BE2C (cell line): ENCODE measurements at regions not wholly inside any gene's neighbourhood (a gene's known extent, or its start where the extent isn't known, plus 50 kb on each side); places are given as distances from the start of the nearest gene placed in this dataset.

ENCODE experiments used
- DNase-seq: peaks from one replicate; pipeline ENCODE4 v3.0.0-alpha.2; 2020
- H3K27me3 ChIP-seq: fragments of 250-450 bp; sonication (Bioruptor Pico); 2 replicates; pipeline ENCODE4 v1.5.1; 2020; ENCODE audit warnings: mild to moderate bottlenecking
- H3K36me3 ChIP-seq: fragments of 250-450 bp; sonication (Bioruptor Pico); 2 replicates; pipeline ENCODE4 v1.5.1; 2020; ENCODE audit warnings: mild to moderate bottlenecking
- H3K4me1 ChIP-seq: fragments of 250-450 bp; sonication (Bioruptor Pico); 2 replicates; pipeline ENCODE4 v1.5.1; 2020
- H3K4me3 ChIP-seq: 2 replicates; pipeline ENCODE4 v1.5.1; 2011; ENCODE audit warnings: low read depth, low read length
- H3K9me3 ChIP-seq: fragments of 250-450 bp; sonication (Bioruptor Pico); 2 replicates; pipeline ENCODE4 v1.5.1; 2020
- TF ChIP-seq, protein P1 (sequence below): IDR thresholded peaks from 2 replicates; pipeline ENCODE4 v1.5.1; 2012; ENCODE audit warnings: mild to moderate bottlenecking, low read depth, low read length

DNA sequence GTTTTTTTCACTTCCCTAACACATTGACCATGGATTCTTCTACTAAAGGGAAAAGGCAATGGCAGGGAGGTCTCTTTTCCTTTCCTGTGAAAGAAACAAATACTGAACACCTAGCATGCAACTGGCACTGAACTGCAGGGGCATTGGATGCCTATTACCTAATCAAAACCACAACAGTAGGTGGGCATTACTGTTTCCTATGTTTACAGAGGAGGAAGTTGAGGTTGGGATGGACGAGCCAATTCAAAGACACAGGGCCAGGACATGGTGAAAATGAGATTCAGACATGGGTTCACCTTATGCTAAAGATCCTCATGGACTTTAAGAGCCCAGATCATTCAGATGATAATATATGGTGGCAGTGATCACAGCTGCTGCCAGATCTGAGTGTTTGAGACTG lies 407.0 kb downstream of the MIAT start:
- H3K27me3 ChIP-seq = no peaks in the 10 kb centered on the region

DNA sequence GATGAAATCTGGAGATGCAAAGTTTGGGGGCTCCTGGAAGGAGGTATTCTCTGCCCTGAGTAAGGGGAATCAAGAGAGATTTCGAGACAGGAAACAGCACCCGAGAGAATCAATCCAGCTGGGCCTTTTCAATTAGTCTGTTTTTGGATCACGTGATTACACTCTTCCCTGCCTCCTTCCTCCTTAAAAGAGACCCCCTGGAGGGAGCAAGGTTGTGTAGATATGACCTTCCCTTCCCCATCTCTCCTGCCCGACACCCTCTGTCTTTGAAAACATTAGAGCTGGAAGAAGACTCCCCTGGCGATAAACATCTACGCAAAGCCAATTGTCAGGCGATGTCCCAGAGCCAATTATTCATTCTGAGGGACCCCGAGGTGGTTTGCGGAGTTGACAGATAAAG lies 407.9 kb downstream of the MIAT start:
- TF ChIP-seq, protein P1, sequence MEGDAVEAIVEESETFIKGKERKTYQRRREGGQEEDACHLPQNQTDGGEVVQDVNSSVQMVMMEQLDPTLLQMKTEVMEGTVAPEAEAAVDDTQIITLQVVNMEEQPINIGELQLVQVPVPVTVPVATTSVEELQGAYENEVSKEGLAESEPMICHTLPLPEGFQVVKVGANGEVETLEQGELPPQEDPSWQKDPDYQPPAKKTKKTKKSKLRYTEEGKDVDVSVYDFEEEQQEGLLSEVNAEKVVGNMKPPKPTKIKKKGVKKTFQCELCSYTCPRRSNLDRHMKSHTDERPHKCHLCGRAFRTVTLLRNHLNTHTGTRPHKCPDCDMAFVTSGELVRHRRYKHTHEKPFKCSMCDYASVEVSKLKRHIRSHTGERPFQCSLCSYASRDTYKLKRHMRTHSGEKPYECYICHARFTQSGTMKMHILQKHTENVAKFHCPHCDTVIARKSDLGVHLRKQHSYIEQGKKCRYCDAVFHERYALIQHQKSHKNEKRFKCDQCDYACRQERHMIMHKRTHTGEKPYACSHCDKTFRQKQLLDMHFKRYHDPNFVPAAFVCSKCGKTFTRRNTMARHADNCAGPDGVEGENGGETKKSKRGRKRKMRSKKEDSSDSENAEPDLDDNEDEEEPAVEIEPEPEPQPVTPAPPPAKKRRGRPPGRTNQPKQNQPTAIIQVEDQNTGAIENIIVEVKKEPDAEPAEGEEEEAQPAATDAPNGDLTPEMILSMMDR = no peak
- Histone ChIP-seq H3K27me3 (no peaks in the 10 kb centered on the region), H3K4me3 (peak overlapping the region; percentile 30), H3K36me3 (no peaks in the 10 kb centered on the region), H3K4me1 (peaks cover 12% of the 10 kb centered on the region), H3K9me3 (no peaks in the 10 kb centered on the region)
- DNase-seq = no peak

More for the DNA sequence above, 407.0 kb downstream of the MIAT start:
- Histone ChIP-seq H3K9me3 (no peaks in the 10 kb centered on the region), H3K4me3 (no peak overlapping the region), H3K4me1 (peaks cover 12% of the 10 kb centered on the region), H3K36me3 (no peaks in the 10 kb centered on the region)
- DNase-seq = no peak
- TF ChIP-seq, protein P1 = no peak

DNA sequence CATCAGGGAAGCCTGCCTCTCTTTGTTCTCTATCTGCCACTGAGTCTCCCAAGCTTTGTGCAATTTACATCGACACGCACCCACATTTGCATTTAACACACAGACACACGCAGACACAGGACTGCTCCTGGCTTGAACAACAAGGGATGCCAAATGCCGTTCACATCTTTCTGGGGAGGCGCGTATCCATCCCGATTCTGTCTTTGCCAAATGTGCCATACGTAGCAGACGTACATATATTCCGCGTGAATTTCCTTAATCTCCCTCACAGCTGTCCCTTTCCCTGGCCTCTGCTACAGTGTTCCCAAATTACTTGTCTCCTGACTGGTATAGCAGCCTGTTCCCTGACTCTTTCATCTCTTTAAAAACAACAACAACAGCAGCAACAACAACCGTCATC lies 409.5 kb downstream of the MIAT start:
- Histone ChIP-seq H3K27me3 (no peaks in the 10 kb centered on the region), H3K4me1 (peaks cover 12% of the 10 kb centered on the region), H3K36me3 (no peaks in the 10 kb centered on the region), H3K4me3 (no peak overlapping the region), H3K9me3 (no peaks in the 10 kb centered on the region)
- DNase-seq = no peak
- TF ChIP-seq, protein P1 = no peak

DNA sequence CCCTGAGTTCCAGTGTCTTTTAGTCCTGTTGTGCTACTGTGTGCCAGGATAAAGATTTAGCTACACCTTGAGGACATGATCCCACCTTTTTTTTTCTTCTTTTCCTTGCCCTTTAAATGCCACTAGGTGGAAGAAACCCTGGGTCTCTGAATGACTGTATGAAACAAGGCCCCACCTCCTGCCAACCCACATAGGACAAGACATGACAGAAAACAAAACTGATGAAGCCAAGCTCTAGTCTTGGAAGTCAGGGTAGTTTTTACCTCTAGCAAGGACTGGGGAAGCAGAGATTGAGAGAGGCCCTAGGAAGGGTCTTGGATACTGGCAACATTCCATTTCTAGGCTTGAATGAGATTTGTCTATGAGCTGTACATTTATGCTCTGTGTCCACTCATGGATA lies 410.7 kb downstream of the MIAT start:
- no peak for DNase-seq
- Histone ChIP-seq H3K36me3 (no peaks in the 10 kb centered on the region), H3K4me3 (no peak overlapping the region), H3K27me3 (no peaks in the 10 kb centered on the region), H3K4me1 (peaks cover 10% of the 10 kb centered on the region), H3K9me3 (no peaks in the 10 kb centered on the region)
- TF ChIP-seq, protein P1 = no peak

DNA sequence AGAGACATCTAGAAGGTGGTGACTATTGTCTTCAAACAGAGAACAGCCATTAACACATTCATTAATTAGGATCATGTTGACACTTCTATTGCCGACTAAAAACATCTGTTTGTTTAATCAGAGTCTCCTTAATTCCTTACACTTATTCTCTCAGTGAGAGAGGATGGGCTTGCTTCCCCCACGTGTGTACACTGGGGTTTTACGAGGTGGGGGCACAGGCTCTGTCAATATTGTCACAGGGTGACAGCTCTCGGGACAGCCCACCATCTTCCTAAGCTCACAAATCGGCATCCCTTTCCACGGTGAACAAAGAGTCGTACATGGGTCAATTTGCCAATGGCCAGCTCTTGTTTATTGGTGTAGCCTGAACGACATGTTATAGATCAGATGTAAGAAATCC lies 413.2 kb downstream of the MIAT start:
- Histone ChIP-seq H3K9me3 (no peaks in the 10 kb centered on the region), H3K4me1 (no peaks in the 10 kb centered on the region), H3K27me3 (no peaks in the 10 kb centered on the region), H3K4me3 (no peak overlapping the region), H3K36me3 (no peaks in the 10 kb centered on the region)
- TF ChIP-seq, protein P1 = no peak
- DNase-seq = no peak

DNA sequence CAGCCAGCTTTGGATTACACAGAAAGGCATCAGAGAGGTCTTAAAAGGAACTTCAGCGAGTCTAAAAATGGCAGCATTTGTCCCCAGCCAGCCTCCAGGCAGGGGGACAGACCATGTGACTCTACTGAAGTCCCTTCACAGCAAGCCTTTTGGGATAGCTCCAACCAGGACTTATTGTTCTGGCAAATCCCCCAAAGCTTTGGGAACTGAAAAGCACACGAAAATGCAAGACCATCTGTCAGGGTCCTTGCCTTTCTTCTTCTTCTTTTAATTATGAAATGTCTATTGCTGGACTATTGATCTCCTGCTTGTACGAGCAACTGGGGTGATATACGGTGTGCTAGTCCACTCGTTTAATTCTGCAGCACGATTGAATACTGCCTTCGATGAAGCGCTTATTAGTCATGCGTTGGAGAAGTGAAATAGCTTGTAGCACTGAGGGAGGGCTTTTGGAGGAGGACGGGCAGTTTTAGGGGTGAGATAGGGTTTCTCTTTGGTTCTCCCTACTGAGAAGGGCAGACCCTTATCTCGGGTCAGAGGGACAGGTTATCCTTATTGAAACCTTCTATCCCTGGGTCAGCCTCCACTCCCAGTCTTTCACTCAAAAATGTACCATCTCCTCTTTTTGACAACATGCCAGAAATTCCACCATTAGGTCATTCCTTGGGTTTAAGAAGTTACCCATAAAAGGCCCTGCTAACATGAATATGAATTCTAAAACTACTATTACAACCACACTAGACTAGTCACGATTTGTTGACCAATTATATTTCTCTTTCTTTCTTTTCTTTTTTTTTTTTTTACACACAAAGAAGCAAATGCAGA lies 416.4 kb downstream of the MIAT start:
- Histone ChIP-seq H3K9me3 (no peaks in the 10 kb centered on the region), H3K4me1 (no peaks in the 10 kb centered on the region), H3K27me3 (no peaks in the 10 kb centered on the region), H3K36me3 (no peaks in the 10 kb centered on the region), H3K4me3 (no peak overlapping the region)
- DNase-seq = no peak
- TF ChIP-seq, protein P1 = no peak
